ENCODE measurements at regions not wholly inside any gene's neighbourhood (a gene's known extent, or its start where the extent isn't known, plus 50 kb on each side); places are given as distances from the start of the nearest gene placed in this dataset.
A peak's percentile ranks its signal among the peaks of the same experiment; 100 is the strongest.

DNA sequence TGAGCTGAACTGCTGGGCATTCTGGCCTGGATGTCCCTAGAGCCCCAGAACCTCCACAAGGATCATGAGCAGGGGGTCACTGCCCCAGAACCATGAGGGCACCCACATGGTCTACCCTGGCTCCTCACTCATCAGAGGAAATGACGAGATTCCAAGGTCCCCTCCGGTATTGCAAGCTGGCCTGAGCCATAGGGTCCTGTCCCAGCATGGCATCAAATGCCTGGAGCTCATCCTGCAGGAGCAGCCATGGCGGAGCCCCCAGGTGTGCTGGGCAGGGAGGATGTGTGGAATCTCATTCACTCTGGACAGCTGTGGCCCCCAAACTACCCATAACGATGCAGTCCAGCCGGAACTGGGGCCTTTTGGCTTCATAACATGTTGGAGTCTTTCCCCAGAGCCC is 66.6 kb upstream of the ANTXRL start:
- no peak for DNase-seq
- no peaks in the 10 kb centered on the region for H3K9me3 ChIP-seq (replicated peaks; ENCODE audit: control insufficient read depth, low read depth, low read length)
- 76% methylated on average over 3 of the region's 5 CpGs for WGBS (ENCODE audit: insufficient coverage)

DNA sequence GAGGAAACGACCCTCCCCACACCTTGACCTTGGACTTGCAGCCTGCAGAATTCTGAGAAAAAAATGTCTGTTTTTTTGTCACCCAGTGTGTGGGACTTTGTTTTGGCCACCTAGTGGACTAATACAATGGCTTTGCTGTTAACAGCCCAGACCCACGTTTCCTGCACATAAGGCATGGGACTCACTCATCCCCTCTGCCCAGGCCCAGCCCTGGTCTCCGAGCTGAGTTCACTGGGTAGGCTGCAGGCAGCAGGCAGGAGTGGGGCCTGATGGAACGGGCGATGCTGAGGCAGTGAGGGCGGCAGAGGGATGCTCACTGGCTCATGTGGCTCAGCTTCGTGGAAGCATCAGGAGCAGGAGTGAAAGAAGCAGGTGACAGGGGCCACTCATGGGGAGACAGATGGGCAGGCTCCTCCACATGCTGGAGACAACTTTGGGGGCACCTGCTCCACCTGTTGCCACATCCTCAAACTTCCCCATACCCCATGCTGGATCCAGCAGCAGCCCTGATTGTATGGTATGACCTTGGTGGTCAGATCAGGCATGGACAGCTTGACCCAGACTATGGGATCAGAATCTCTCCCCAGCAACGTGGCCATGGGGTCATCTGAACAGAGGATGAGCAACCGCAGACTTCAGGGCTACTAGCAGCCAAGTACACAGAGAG is 65.8 kb upstream of the ANTXRL start:
- Histone ChIP-seq H3K36me3 (ENCODE audit: control insufficient read depth, insufficient read depth, low read length) (no peaks in the 10 kb centered on the region), H3K27me3 (ENCODE audit: control insufficient read depth, insufficient read depth, low read length) (no peaks in the 10 kb centered on the region), H3K9me3 (replicated peaks; ENCODE audit: control insufficient read depth, low read depth, low read length) (no peaks in the 10 kb centered on the region), H3K4me3 (ENCODE audit: low read length) (no peak overlapping the region), H3K4me1 (ENCODE audit: control insufficient read depth, insufficient read depth, low read length) (peaks cover 3% of the 10 kb centered on the region), H3K27ac (ENCODE audit: low read length) (no peak overlapping the region)
- no peak for DNase-seq
- WGBS (ENCODE audit: insufficient coverage): 70% methylated on average over 8 of the region's 9 CpGs

More for the DNA sequence above, 66.6 kb upstream of the ANTXRL start:
- no peaks in the 10 kb centered on the region for H3K36me3 ChIP-seq (ENCODE audit: control insufficient read depth, insufficient read depth, low read length)
- H3K4me3 ChIP-seq (ENCODE audit: low read length): no peak overlapping the region
- no peak overlapping the region for H3K27ac ChIP-seq (ENCODE audit: low read length)
- no peaks in the 10 kb centered on the region for H3K27me3 ChIP-seq (ENCODE audit: control insufficient read depth, insufficient read depth, low read length)
- peaks cover 3% of the 10 kb centered on the region for H3K4me1 ChIP-seq (ENCODE audit: control insufficient read depth, insufficient read depth, low read length)

DNA sequence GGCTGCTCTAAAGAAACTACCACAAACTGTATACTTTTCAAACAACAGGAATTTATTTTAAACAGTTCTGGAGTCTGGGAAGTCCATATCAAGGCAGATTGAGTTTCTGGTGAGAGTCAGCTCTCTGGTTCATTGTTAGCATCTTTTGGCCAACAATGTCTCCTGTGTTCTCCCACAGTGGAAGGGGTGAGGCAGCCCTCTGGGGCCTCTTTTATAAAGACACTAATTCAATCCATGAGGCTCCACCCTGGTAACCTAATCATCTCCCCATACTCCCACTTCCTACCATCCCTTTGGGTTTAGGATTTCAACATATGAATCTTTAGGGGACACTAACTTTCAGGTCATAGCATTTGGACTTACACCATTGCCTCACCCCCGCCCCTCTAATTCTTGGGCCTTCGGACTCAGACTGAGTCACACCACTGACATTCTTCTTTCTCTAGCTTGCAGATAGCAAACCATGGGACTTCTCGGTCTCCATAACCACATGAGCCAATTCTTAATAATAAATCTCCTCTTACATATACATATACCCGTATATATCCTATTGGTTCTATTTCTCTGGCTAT is 64.3 kb upstream of the ANTXRL start:
- Histone ChIP-seq H3K27me3 (ENCODE audit: control insufficient read depth, insufficient read depth, low read length) (peaks cover 3% of the 10 kb centered on the region), H3K4me1 (ENCODE audit: control insufficient read depth, insufficient read depth, low read length) (peaks cover 11% of the 10 kb centered on the region), H3K36me3 (ENCODE audit: control insufficient read depth, insufficient read depth, low read length) (no peaks in the 10 kb centered on the region), H3K27ac (ENCODE audit: low read length) (no peak overlapping the region), H3K9me3 (replicated peaks; ENCODE audit: control insufficient read depth, low read depth, low read length) (no peaks in the 10 kb centered on the region), H3K4me3 (ENCODE audit: low read length) (no peak overlapping the region)
- 93% methylated on average over 3 of the region's 4 CpGs for WGBS (ENCODE audit: insufficient coverage)
- DNase-seq: no peak

DNA sequence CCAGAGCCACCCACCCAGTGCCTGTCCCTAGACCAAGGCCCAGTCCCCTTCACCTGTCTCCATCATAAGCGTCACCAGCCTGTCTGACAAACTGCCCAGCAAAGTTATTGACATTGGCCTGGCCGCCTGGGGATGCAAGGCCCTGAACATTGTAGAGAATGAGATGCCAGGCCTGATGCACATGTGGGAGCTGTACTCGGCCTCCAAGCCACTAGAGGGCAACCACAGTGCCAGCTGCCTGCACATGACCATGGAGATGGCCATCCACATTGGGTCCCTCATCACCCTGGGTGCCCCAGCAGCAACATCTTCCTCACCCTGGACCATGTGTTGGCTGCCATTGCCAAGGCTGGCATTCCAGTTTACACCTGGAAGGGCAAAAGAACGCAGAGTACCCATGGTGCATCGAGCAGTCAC is 63.7 kb upstream of the ANTXRL start:
- DNase-seq: no peak
- Histone ChIP-seq H3K36me3 (ENCODE audit: control insufficient read depth, insufficient read depth, low read length) (no peaks in the 10 kb centered on the region), H3K27ac (ENCODE audit: low read length) (no peak overlapping the region), H3K27me3 (ENCODE audit: control insufficient read depth, insufficient read depth, low read length) (peaks cover 3% of the 10 kb centered on the region), H3K9me3 (replicated peaks; ENCODE audit: control insufficient read depth, low read depth, low read length) (no peaks in the 10 kb centered on the region), H3K4me1 (ENCODE audit: control insufficient read depth, insufficient read depth, low read length) (peaks cover 12% of the 10 kb centered on the region), H3K4me3 (ENCODE audit: low read length) (no peak overlapping the region)
- WGBS (ENCODE audit: insufficient coverage): 100% methylated on average over 3 of the region's 5 CpGs

DNA sequence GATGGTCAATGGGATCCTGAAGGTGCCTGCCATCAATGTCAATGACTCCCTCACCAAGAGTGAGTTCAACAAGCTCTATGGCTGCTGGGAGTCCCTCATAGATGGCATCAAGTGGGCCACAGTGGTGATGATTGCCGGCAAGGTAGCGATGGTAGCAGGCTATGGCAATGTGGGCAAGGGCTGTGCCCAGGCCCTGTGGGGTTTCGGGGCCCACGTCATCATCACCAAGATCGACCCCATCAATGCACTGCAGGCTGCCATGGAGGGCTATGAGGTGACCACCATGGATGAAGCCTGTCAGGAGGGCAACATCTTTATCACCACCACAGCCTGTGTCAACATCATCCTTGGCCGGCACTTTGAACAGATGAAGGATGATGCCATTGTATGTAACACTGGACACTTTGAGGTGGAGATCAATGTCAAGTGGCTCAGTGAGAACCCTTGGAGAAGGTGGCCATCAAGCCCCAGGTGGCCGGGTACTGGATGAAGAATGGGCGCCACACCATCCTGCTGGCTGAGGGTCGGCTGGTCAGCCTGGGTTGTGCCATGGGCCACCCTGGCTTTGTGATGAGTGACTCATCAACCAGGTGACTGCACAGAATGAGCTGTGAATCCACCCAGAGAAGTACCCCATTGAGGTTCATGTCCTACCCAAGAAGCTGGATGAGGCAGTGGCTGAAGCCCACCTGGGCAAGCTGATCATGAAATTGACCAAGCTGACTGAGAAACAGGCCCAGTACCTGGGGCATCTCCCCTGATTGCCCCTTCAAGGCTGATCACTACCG is 63.0 kb upstream of the ANTXRL start:
- Histone ChIP-seq H3K36me3 (ENCODE audit: control insufficient read depth, insufficient read depth, low read length) (no peaks in the 10 kb centered on the region), H3K4me3 (ENCODE audit: low read length) (no peak overlapping the region), H3K27ac (ENCODE audit: low read length) (no peak overlapping the region), H3K4me1 (ENCODE audit: control insufficient read depth, insufficient read depth, low read length) (peaks cover 12% of the 10 kb centered on the region), H3K27me3 (ENCODE audit: control insufficient read depth, insufficient read depth, low read length) (peaks cover 3% of the 10 kb centered on the region), H3K9me3 (replicated peaks; ENCODE audit: control insufficient read depth, low read depth, low read length) (no peaks in the 10 kb centered on the region)
- over 99% methylated on average over 9 of the region's 10 CpGs for WGBS (ENCODE audit: insufficient coverage)
- DNase-seq: no peak

DNA sequence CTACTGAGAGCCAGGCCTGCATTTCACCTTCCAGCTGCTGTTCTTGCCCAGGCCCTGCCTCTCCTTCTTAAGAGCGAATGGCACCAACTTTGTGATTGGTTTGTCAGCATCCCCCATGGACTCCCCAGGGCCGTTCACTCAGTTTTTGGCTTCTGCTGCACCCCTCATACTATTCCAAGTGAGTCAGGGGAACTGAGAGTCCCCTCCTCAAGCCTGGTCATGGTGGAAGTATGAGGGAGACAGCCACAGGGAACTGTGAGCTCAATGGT is 62.4 kb upstream of the ANTXRL start:
- H3K27ac ChIP-seq (ENCODE audit: low read length): no peak overlapping the region
- H3K27me3 ChIP-seq (ENCODE audit: control insufficient read depth, insufficient read depth, low read length): peaks cover 3% of the 10 kb centered on the region
- H3K9me3 ChIP-seq (replicated peaks; ENCODE audit: control insufficient read depth, low read depth, low read length): no peaks in the 10 kb centered on the region
- DNase-seq: no peak
- peaks cover 12% of the 10 kb centered on the region for H3K4me1 ChIP-seq (ENCODE audit: control insufficient read depth, insufficient read depth, low read length)
- 100% methylated on average over 1 of the region's 2 CpGs for WGBS (ENCODE audit: insufficient coverage)
- no peak overlapping the region for H3K4me3 ChIP-seq (ENCODE audit: low read length)
- H3K36me3 ChIP-seq (ENCODE audit: control insufficient read depth, insufficient read depth, low read length): no peaks in the 10 kb centered on the region

DNA sequence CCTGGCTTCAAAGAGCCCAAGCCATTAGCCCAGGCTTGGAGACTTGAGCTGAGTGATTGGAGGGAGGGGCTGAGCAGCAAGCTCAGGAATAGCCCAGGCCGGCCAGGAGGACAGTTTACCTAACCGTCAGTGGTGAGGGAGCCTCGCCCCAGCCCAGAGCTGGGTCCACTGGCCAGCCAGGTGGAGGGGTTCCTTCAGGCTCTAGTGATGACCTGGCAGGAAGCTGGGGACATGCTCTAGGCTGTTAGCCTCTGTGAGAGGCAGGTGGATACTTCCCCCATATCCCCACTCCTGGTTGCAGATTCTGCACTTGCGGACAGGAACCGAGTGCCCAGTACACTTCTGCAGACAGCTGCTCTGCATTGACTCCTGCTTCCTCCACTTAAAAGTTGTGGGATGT is 61.2 kb upstream of the ANTXRL start:
- Histone ChIP-seq H3K27me3 (ENCODE audit: control insufficient read depth, insufficient read depth, low read length) (peaks cover 3% of the 10 kb centered on the region), H3K9me3 (replicated peaks; ENCODE audit: control insufficient read depth, low read depth, low read length) (no peaks in the 10 kb centered on the region), H3K36me3 (ENCODE audit: control insufficient read depth, insufficient read depth, low read length) (no peaks in the 10 kb centered on the region), H3K4me1 (ENCODE audit: control insufficient read depth, insufficient read depth, low read length) (peaks cover 12% of the 10 kb centered on the region), H3K27ac (ENCODE audit: low read length) (no peak overlapping the region), H3K4me3 (ENCODE audit: low read length) (no peak overlapping the region)
- 70% methylated on average over 3 of the region's 5 CpGs for WGBS (ENCODE audit: insufficient coverage)
- no peak for DNase-seq

DNA sequence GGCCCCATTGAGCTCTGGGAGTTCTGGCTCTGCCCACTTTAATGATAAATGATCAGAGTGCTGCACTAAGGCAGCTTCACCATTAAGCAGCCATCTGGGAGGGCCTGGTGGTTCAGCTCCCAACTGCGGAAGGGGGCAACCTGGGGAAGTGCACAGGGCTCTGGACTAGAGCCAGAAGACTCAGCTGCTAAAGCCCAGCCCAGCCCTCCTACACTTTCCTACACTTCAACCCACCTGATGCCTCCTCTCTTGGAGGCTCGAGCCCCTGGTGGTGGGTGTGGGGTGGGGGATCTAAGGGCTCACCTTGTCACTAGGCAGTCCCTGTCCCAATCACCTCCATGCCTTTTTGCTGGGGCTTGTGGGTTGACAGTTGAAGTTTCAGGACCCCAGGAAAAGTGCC is 60.6 kb upstream of the ANTXRL start:
- H3K27ac ChIP-seq (ENCODE audit: low read length): no peak overlapping the region
- H3K4me3 ChIP-seq (ENCODE audit: low read length): no peak overlapping the region
- peaks cover 3% of the 10 kb centered on the region for H3K27me3 ChIP-seq (ENCODE audit: control insufficient read depth, insufficient read depth, low read length)
- no peaks in the 10 kb centered on the region for H3K36me3 ChIP-seq (ENCODE audit: control insufficient read depth, insufficient read depth, low read length)
- DNase-seq: no peak
- no peaks in the 10 kb centered on the region for H3K9me3 ChIP-seq (replicated peaks; ENCODE audit: control insufficient read depth, low read depth, low read length)
- WGBS (ENCODE audit: insufficient coverage): no CpG with 5 or more reads among the region's 2 CpGs
- peaks cover 12% of the 10 kb centered on the region for H3K4me1 ChIP-seq (ENCODE audit: control insufficient read depth, insufficient read depth, low read length)

DNA sequence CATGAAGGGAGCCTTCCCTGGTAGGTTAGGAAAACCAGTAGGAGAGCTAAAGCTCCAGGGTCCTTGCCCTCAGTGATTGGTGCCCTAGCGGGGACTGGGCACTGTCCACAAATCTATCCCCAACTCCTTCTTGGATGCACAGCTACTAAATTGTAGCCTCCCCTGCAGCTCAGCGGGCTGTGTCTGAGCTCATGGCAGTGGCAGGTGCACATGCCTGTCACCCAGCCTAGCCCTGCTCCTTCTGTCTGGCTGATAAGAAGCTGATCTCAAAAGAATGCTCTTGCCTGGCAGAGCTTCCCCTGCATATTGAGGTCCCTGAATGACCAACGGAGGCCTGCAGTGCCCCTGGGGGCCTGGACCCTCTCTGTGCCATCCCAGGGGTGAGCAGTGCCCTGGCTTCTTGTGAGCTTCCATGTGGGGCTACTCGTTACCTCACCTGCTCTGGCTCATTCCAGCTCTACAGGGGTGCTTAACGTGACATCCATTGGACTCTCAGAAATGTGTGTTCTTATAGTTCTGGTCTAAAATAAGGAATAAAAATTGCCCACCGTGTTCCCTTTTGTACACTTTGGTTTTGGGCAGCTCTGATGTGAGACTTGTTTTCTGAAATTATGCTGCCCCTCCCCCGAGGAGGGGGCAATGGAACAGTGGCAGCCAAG is 59.8 kb upstream of the ANTXRL start:
- peaks cover 12% of the 10 kb centered on the region for H3K4me1 ChIP-seq (ENCODE audit: control insufficient read depth, insufficient read depth, low read length)
- H3K4me3 ChIP-seq (ENCODE audit: low read length): no peak overlapping the region
- peaks cover 3% of the 10 kb centered on the region for H3K27me3 ChIP-seq (ENCODE audit: control insufficient read depth, insufficient read depth, low read length)
- no peak overlapping the region for H3K27ac ChIP-seq (ENCODE audit: low read length)
- DNase-seq: peak; percentile 14
- no peaks in the 10 kb centered on the region for H3K36me3 ChIP-seq (ENCODE audit: control insufficient read depth, insufficient read depth, low read length)
- 79% methylated on average over 6 of the region's 7 CpGs for WGBS (ENCODE audit: insufficient coverage)
- no peaks in the 10 kb centered on the region for H3K9me3 ChIP-seq (replicated peaks; ENCODE audit: control insufficient read depth, low read depth, low read length)

DNA sequence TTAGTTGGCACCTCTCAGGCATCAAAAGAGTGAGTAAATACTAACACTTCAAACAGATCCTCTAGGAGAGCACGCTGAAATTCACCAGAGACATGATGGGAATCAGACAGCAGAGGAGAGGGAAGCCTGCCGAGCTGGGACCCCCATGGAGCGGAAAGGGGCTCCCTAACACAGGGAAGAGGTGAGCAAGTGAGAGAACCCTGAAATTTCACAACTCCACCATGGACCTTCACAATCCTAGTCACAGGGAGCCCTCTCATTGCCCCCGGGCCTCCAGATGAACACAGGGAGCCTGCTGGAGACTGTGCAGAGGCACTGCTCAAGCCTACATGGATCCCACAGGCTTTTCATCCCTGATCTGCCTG is 59.2 kb upstream of the ANTXRL start:
- Histone ChIP-seq H3K9me3 (replicated peaks; ENCODE audit: control insufficient read depth, low read depth, low read length) (no peaks in the 10 kb centered on the region), H3K4me3 (ENCODE audit: low read length) (no peak overlapping the region), H3K27me3 (ENCODE audit: control insufficient read depth, insufficient read depth, low read length) (peaks cover 3% of the 10 kb centered on the region), H3K4me1 (ENCODE audit: control insufficient read depth, insufficient read depth, low read length) (peaks cover 12% of the 10 kb centered on the region), H3K36me3 (ENCODE audit: control insufficient read depth, insufficient read depth, low read length) (no peaks in the 10 kb centered on the region), H3K27ac (ENCODE audit: low read length) (no peak overlapping the region)
- 50% methylated on average over 1 of the region's 4 CpGs for WGBS (ENCODE audit: insufficient coverage)
- no peak for DNase-seq
